ENCODE measurements at regions not wholly inside any gene's neighbourhood (a gene's known extent, or its start where the extent isn't known, plus 50 kb on each side); places are given as distances from the start of the nearest gene placed in this dataset.

DNA sequence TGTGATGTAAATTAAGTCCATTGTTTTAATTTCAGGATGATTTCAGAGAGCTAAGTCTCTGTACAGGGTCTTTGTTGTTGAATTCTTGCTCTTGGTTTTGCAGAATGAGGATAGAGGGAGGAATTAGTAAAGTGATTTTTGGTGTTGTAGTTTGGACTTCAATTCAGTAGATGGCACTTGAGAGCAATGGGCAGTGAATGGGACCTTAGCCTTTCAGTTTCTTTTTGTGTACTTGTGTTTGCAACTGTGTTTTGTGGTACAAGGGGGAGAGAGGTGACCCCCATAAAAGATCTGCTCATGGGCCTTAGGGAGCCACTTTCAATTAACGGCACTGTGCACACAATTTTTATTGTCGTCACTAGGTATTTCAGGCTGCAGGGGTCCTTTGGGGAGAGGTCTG, 340.0 kb downstream of the DCAF12L2 start:
- Histone ChIP-seq H3K27ac (ENCODE audit: poor library complexity, severe bottlenecking) (no peak overlapping the region), H3K9me3 (ENCODE audit: severe bottlenecking) (no peaks in the 10 kb centered on the region), H3K4me1 (ENCODE audit: insufficient read depth, poor library complexity, severe bottlenecking) (no peaks in the 10 kb centered on the region), H3K4me3 (ENCODE audit: severe bottlenecking) (no peak overlapping the region), H3K36me3 (ENCODE audit: low read depth) (no peaks in the 10 kb centered on the region), H3K27me3 (ENCODE audit: insufficient read depth, poor library complexity, severe bottlenecking) (no peaks in the 10 kb centered on the region)
- DNase-seq (ENCODE audit: low spot score): no peak
- ATAC-seq (ENCODE audit: low read depth): no peak
- TF ChIP-seq, protein P1, sequence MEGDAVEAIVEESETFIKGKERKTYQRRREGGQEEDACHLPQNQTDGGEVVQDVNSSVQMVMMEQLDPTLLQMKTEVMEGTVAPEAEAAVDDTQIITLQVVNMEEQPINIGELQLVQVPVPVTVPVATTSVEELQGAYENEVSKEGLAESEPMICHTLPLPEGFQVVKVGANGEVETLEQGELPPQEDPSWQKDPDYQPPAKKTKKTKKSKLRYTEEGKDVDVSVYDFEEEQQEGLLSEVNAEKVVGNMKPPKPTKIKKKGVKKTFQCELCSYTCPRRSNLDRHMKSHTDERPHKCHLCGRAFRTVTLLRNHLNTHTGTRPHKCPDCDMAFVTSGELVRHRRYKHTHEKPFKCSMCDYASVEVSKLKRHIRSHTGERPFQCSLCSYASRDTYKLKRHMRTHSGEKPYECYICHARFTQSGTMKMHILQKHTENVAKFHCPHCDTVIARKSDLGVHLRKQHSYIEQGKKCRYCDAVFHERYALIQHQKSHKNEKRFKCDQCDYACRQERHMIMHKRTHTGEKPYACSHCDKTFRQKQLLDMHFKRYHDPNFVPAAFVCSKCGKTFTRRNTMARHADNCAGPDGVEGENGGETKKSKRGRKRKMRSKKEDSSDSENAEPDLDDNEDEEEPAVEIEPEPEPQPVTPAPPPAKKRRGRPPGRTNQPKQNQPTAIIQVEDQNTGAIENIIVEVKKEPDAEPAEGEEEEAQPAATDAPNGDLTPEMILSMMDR (IDR thresholded peaks at IDR 0.05; ENCODE audit: poor library complexity, severe bottlenecking): no peak

DNA sequence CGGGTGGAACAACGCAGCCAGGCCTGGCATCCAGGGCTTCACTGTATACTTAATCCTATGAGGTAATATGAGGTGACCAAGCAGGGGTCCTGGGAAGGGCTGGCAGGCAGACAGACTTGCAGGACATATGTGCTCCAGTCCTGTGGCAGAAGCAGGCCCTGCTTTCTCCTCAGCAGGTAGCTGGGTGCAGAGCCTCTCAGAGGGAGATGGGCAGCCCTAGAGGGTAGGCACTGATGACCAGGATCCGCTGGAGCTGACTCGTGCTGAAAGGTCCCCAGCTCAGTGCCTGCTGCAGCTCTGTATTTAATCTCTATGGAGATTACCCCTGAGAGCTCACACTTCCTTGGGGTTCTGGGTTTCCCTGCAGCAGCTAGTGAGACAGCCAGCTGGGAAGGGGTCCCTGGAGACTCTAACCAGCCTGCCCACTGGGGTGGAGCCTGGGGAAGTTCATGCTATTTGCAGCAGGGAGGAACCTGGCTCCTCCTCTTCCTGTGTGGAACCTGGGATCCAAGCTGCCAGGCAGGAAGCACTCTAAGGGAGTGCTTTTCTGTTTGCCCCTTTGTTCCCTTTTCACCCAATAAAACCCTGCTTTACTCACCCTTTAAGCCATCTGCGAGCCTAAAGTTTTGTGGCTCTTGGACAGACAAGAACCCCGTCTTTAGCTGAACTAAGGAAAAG, 339.2 kb downstream of the DCAF12L2 start:
- TF ChIP-seq, protein P1 (IDR thresholded peaks at IDR 0.05; ENCODE audit: poor library complexity, severe bottlenecking): no peak
- DNase-seq (ENCODE audit: low spot score): no peak
- H3K36me3 ChIP-seq (ENCODE audit: low read depth): no peaks in the 10 kb centered on the region
- H3K4me1 ChIP-seq (ENCODE audit: insufficient read depth, poor library complexity, severe bottlenecking): no peaks in the 10 kb centered on the region
- ATAC-seq (ENCODE audit: low read depth): no peak
- H3K27ac ChIP-seq (ENCODE audit: poor library complexity, severe bottlenecking): no peak overlapping the region
- no peaks in the 10 kb centered on the region for H3K9me3 ChIP-seq (ENCODE audit: severe bottlenecking)
- H3K27me3 ChIP-seq (ENCODE audit: insufficient read depth, poor library complexity, severe bottlenecking): no peaks in the 10 kb centered on the region
- no peak overlapping the region for H3K4me3 ChIP-seq (ENCODE audit: severe bottlenecking)

DNA sequence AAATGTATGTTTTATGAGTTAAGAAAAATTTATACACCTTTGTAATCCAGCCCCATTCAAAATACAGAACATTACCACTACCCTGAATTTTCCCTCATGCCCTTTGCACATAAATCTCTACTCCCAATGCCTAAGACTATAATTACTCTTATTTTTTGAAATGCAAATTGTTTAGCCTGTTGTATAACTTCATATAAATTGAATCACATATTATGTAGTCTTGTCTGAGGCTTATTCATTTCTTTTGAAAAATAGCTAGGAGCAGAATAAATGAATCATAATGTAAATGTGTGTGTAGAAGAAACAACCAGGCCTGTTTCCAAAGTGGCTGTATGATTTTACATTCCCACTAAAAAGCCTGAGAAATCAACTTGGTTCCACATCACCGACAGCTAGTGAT, 319.8 kb downstream of the DCAF12L2 start:
- DNase-seq (ENCODE audit: low spot score) (no peak), ATAC-seq (ENCODE audit: low read depth) (no peak)
- no peaks in the 10 kb centered on the region for H3K27me3 ChIP-seq (ENCODE audit: insufficient read depth, poor library complexity, severe bottlenecking)
- TF ChIP-seq, protein P1 (IDR thresholded peaks at IDR 0.05; ENCODE audit: poor library complexity, severe bottlenecking): no peak
- no peak overlapping the region for H3K4me3 ChIP-seq (ENCODE audit: severe bottlenecking)
- no peaks in the 10 kb centered on the region for H3K36me3 ChIP-seq (ENCODE audit: low read depth)
- H3K27ac ChIP-seq (ENCODE audit: poor library complexity, severe bottlenecking): no peak overlapping the region
- H3K4me1 ChIP-seq (ENCODE audit: insufficient read depth, poor library complexity, severe bottlenecking): no peaks in the 10 kb centered on the region
- no peaks in the 10 kb centered on the region for H3K9me3 ChIP-seq (ENCODE audit: severe bottlenecking)

DNA sequence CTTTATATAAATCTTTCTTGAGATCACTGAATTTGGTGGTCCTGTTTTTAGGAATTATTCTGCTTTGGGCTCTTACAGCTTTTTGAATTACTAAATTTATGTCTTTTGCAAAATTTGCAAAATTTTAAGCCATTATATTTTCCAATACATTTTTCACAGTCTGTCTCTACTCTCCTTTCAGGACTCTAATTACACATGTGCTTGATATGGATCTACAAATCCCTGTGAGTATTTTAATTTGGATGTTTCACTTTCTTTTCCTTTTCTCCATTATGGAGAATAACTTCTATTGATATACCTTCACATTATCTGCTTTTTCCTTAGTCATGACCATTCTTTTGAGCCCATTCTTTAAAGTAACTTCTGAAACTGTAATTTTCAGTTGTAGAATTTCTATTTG, 315.4 kb downstream of the DCAF12L2 start:
- TF ChIP-seq, protein P1 (IDR thresholded peaks at IDR 0.05; ENCODE audit: poor library complexity, severe bottlenecking): no peak
- ATAC-seq (ENCODE audit: low read depth): no peak
- DNase-seq (ENCODE audit: low spot score): no peak
- Histone ChIP-seq H3K9me3 (ENCODE audit: severe bottlenecking) (no peaks in the 10 kb centered on the region), H3K4me3 (ENCODE audit: severe bottlenecking) (no peak overlapping the region), H3K27me3 (ENCODE audit: insufficient read depth, poor library complexity, severe bottlenecking) (no peaks in the 10 kb centered on the region), H3K4me1 (ENCODE audit: insufficient read depth, poor library complexity, severe bottlenecking) (no peaks in the 10 kb centered on the region), H3K36me3 (ENCODE audit: low read depth) (no peaks in the 10 kb centered on the region), H3K27ac (ENCODE audit: poor library complexity, severe bottlenecking) (no peak overlapping the region)

DNA sequence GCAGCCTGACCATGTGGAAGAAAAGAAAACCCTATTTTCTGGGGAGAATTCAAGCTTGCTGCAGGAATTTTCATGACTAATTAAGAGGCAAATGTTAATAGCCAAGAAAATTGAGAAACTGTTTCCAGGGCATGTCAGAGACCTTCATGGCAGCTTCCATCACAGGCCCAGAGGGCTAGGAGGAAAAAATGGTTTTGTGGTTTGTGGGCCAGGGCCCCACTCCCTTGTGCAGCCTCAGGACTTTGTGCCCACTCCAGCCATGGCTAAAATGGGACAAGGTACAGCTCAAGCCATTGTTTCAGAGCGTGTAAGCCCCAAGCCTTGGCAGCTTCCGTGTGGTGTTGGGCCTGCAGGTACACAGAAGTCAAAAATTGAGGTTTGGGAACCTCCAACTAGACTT, 282.9 kb downstream of the DCAF12L2 start:
- DNase-seq (ENCODE audit: low spot score) (no peak), ATAC-seq (ENCODE audit: low read depth) (no peak)
- Histone ChIP-seq H3K36me3 (ENCODE audit: low read depth) (no peaks in the 10 kb centered on the region), H3K9me3 (ENCODE audit: severe bottlenecking) (no peaks in the 10 kb centered on the region), H3K4me3 (ENCODE audit: severe bottlenecking) (no peak overlapping the region), H3K4me1 (ENCODE audit: insufficient read depth, poor library complexity, severe bottlenecking) (no peaks in the 10 kb centered on the region), H3K27me3 (ENCODE audit: insufficient read depth, poor library complexity, severe bottlenecking) (no peaks in the 10 kb centered on the region), H3K27ac (ENCODE audit: poor library complexity, severe bottlenecking) (no peak overlapping the region)
- TF ChIP-seq, protein P1 (IDR thresholded peaks at IDR 0.05; ENCODE audit: poor library complexity, severe bottlenecking): no peak

All from RWPE2 (cell line).